ENCODE measurements at regions not wholly inside any gene's neighbourhood (a gene's known extent, or its start where the extent isn't known, plus 50 kb on each side); places are given as distances from the start of the nearest gene placed in this dataset.

- no peak overlapping the region for H3K27ac Mint-ChIP-seq
- H3K9me3 Mint-ChIP-seq = no peaks in the 10 kb centered on the region
- H3K4me3 Mint-ChIP-seq = no peak overlapping the region
- peaks cover 10% of the 10 kb centered on the region for H3K27me3 Mint-ChIP-seq (ENCODE audit: low read depth)
- no peak for TF ChIP-seq CTCF (IDR thresholded peaks at IDR 0.05; ENCODE audit: unreplicated experiment in 3 of 3)
- H3K4me1 Mint-ChIP-seq = no peaks in the 10 kb centered on the region
- no peaks in the 10 kb centered on the region for H3K36me3 Mint-ChIP-seq (ENCODE audit: low read depth)
Observed at GRCh38 chr15:98231696-98232440, 271.4 kb downstream of the ARRDC4 start.

- Mint-ChIP-seq H3K27ac (no peak overlapping the region), H3K9me3 (no peaks in the 10 kb centered on the region), H3K4me3 (no peak overlapping the region), H3K4me1 (no peaks in the 10 kb centered on the region), H3K27me3 (ENCODE audit: low read depth) (peaks cover 14% of the 10 kb centered on the region), H3K36me3 (ENCODE audit: low read depth) (no peaks in the 10 kb centered on the region)
- TF ChIP-seq CTCF (IDR thresholded peaks at IDR 0.05; ENCODE audit: unreplicated experiment in 3 of 3) = no peak
Observed at GRCh38 chr15:98232761-98233160, 272.3 kb downstream of the ARRDC4 start.

GRCh38 chr15:98233873-98234272, 273.4 kb downstream of the ARRDC4 start:
- no peaks in the 10 kb centered on the region for H3K36me3 Mint-ChIP-seq (ENCODE audit: low read depth)
- peaks cover 14% of the 10 kb centered on the region for H3K27me3 Mint-ChIP-seq (ENCODE audit: low read depth)
- no peak for TF ChIP-seq CTCF (IDR thresholded peaks at IDR 0.05; ENCODE audit: unreplicated experiment in 3 of 3)
- no peaks in the 10 kb centered on the region for H3K9me3 Mint-ChIP-seq
- H3K4me1 Mint-ChIP-seq = no peaks in the 10 kb centered on the region
- H3K4me3 Mint-ChIP-seq = no peak overlapping the region
- no peak overlapping the region for H3K27ac Mint-ChIP-seq

GRCh38 chr15:98240303-98240702, 279.8 kb downstream of the ARRDC4 start:
- Mint-ChIP-seq H3K27me3 (ENCODE audit: low read depth) (peaks cover 6% of the 10 kb centered on the region), H3K27ac (no peak overlapping the region), H3K4me1 (no peaks in the 10 kb centered on the region), H3K9me3 (no peaks in the 10 kb centered on the region), H3K4me3 (no peak overlapping the region), H3K36me3 (ENCODE audit: low read depth) (no peaks in the 10 kb centered on the region)
- no peak for TF ChIP-seq CTCF (IDR thresholded peaks at IDR 0.05; ENCODE audit: unreplicated experiment in 3 of 3)

GRCh38 chr15:98241032-98241554, 280.6 kb downstream of the ARRDC4 start:
- no peak for TF ChIP-seq CTCF (IDR thresholded peaks at IDR 0.05; ENCODE audit: unreplicated experiment in 3 of 3)
- Mint-ChIP-seq H3K27ac (no peak overlapping the region), H3K27me3 (ENCODE audit: low read depth) (peaks cover 6% of the 10 kb centered on the region), H3K36me3 (ENCODE audit: low read depth) (no peaks in the 10 kb centered on the region), H3K4me1 (no peaks in the 10 kb centered on the region), H3K9me3 (peaks cover 1% of the 10 kb centered on the region), H3K4me3 (no peak overlapping the region)

GRCh38 chr15:98257290-98257689, 296.8 kb downstream of the ARRDC4 start:
- H3K4me1 Mint-ChIP-seq = no peaks in the 10 kb centered on the region
- peaks cover 4% of the 10 kb centered on the region for H3K27me3 Mint-ChIP-seq (ENCODE audit: low read depth)
- H3K9me3 Mint-ChIP-seq = peaks cover 45% of the 10 kb centered on the region
- TF ChIP-seq CTCF (IDR thresholded peaks at IDR 0.05; ENCODE audit: unreplicated experiment in 3 of 3) = no peak
- no peak overlapping the region for H3K27ac Mint-ChIP-seq
- no peak overlapping the region for H3K4me3 Mint-ChIP-seq
- no peaks in the 10 kb centered on the region for H3K36me3 Mint-ChIP-seq (ENCODE audit: low read depth)

Data from nephron (organoid).